ENCODE measurements at regions not wholly inside any gene's neighbourhood (a gene's known extent, or its start where the extent isn't known, plus 50 kb on each side); places are given as distances from the start of the nearest gene placed in this dataset.

DNA sequence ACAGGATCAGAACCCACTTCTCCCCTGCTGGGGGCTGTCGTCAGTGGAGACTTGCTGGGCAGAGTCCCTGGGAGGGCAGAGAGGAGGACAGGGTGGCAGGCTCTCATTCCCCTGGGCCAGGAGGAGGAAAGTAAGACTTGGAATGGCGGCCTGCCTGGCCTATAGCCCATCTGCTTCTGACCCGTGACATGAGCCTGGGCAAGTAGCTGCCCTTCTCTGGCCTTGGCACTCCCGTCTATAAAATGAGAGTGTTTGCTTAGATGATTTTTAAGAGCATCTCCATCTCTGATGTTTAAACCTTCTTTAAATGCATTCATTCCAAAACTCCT lies 173.0 kb downstream of the DDX1 start:
- no peak for TF ChIP-seq EZH2 (IDR thresholded peaks at IDR 0.05; ENCODE audit: low read length, missing control alignments)
- no peak for TF ChIP-seq CTCF (conservative IDR thresholded peaks at IDR 0.05 in 1 of 2, IDR thresholded peaks at IDR 0.05 in 1 of 2; ENCODE audit: low read depth in 1 of 2, low read length in 2 of 2)
- Histone ChIP-seq H3K79me2 (ENCODE audit: control insufficient read depth, insufficient read depth, low read length) (no peaks in the 10 kb centered on the region), H3K36me3 (ENCODE audit: control insufficient read depth, insufficient read depth, low read length) (no peaks in the 10 kb centered on the region), H2AFZ (ENCODE audit: low read length) (no peak overlapping the region), H4K20me1 (ENCODE audit: control insufficient read depth, extremely low read depth, insufficient read depth, low read length) (no peaks in the 10 kb centered on the region), H3K27me3 (ENCODE audit: control insufficient read depth, insufficient read depth, low read length) (no peaks in the 10 kb centered on the region), H3K27ac (ENCODE audit: insufficient read depth, low read length) (no peak overlapping the region), H3K4me2 (ENCODE audit: extremely low read depth, insufficient read depth, low read length) (no peak overlapping the region), H3K9ac (ENCODE audit: insufficient read depth, low read length) (no peak overlapping the region), H3K4me3 (replicated peaks in 1 of 4; ENCODE audit: control extremely low read depth in 1 of 4, insufficient read depth in 1 of 4, low read depth in 3 of 4, low read length in 4 of 4) (no peak overlapping the region), H3K4me1 (ENCODE audit: control insufficient read depth, extremely low read depth, insufficient read depth, low read length) (no peaks in the 10 kb centered on the region), H3K9me3 (ENCODE audit: control insufficient read depth, insufficient read depth, low read depth, low read length) (no peaks in the 10 kb centered on the region)
- no peak for DNase-seq (ENCODE audit: low read depth in 2 of 2)

GRCh38 chr2:15765211-15765610 lies 173.5 kb downstream of the DDX1 start:
- no peak overlapping the region for H2AFZ ChIP-seq (ENCODE audit: low read length)
- no peak overlapping the region for H3K27ac ChIP-seq (ENCODE audit: insufficient read depth, low read length)
- TF ChIP-seq CTCF (conservative IDR thresholded peaks at IDR 0.05 in 1 of 2, IDR thresholded peaks at IDR 0.05 in 1 of 2; ENCODE audit: low read depth in 1 of 2, low read length in 2 of 2) (no peak), EZH2 (IDR thresholded peaks at IDR 0.05; ENCODE audit: low read length, missing control alignments) (no peak)
- H3K36me3 ChIP-seq (ENCODE audit: control insufficient read depth, insufficient read depth, low read length), result no peaks in the 10 kb centered on the region
- no peak overlapping the region for H3K4me3 ChIP-seq (replicated peaks in 1 of 4; ENCODE audit: control extremely low read depth in 1 of 4, insufficient read depth in 1 of 4, low read depth in 3 of 4, low read length in 4 of 4)
- no peaks in the 10 kb centered on the region for H3K4me1 ChIP-seq (ENCODE audit: control insufficient read depth, extremely low read depth, insufficient read depth, low read length)
- no peaks in the 10 kb centered on the region for H3K9me3 ChIP-seq (ENCODE audit: control insufficient read depth, insufficient read depth, low read depth, low read length)
- no peaks in the 10 kb centered on the region for H4K20me1 ChIP-seq (ENCODE audit: control insufficient read depth, extremely low read depth, insufficient read depth, low read length)
- no peaks in the 10 kb centered on the region for H3K79me2 ChIP-seq (ENCODE audit: control insufficient read depth, insufficient read depth, low read length)
- no peak overlapping the region for H3K9ac ChIP-seq (ENCODE audit: insufficient read depth, low read length)
- no peaks in the 10 kb centered on the region for H3K27me3 ChIP-seq (ENCODE audit: control insufficient read depth, insufficient read depth, low read length)
- H3K4me2 ChIP-seq (ENCODE audit: extremely low read depth, insufficient read depth, low read length), result no peak overlapping the region
- DNase-seq (ENCODE audit: low read depth in 2 of 2), result no peak

GRCh38 chr2:15765686-15766302 lies 174.1 kb downstream of the DDX1 start:
- H3K79me2 ChIP-seq (ENCODE audit: control insufficient read depth, insufficient read depth, low read length), result no peaks in the 10 kb centered on the region
- no peaks in the 10 kb centered on the region for H3K36me3 ChIP-seq (ENCODE audit: control insufficient read depth, insufficient read depth, low read length)
- H3K4me1 ChIP-seq (ENCODE audit: control insufficient read depth, extremely low read depth, insufficient read depth, low read length), result no peaks in the 10 kb centered on the region
- H3K9me3 ChIP-seq (ENCODE audit: control insufficient read depth, insufficient read depth, low read depth, low read length), result no peaks in the 10 kb centered on the region
- no peaks in the 10 kb centered on the region for H4K20me1 ChIP-seq (ENCODE audit: control insufficient read depth, extremely low read depth, insufficient read depth, low read length)
- no peak overlapping the region for H3K4me2 ChIP-seq (ENCODE audit: extremely low read depth, insufficient read depth, low read length)
- no peak for DNase-seq (ENCODE audit: low read depth in 2 of 2)
- no peaks in the 10 kb centered on the region for H3K27me3 ChIP-seq (ENCODE audit: control insufficient read depth, insufficient read depth, low read length)
- no peak overlapping the region for H3K9ac ChIP-seq (ENCODE audit: insufficient read depth, low read length)
- H3K27ac ChIP-seq (ENCODE audit: insufficient read depth, low read length), result no peak overlapping the region
- no peak overlapping the region for H2AFZ ChIP-seq (ENCODE audit: low read length)
- TF ChIP-seq EZH2 (IDR thresholded peaks at IDR 0.05; ENCODE audit: low read length, missing control alignments), result no peak
- no peak for TF ChIP-seq CTCF (conservative IDR thresholded peaks at IDR 0.05 in 1 of 2, IDR thresholded peaks at IDR 0.05 in 1 of 2; ENCODE audit: low read depth in 1 of 2, low read length in 2 of 2)
- H3K4me3 ChIP-seq (replicated peaks in 1 of 4; ENCODE audit: control extremely low read depth in 1 of 4, insufficient read depth in 1 of 4, low read depth in 3 of 4, low read length in 4 of 4), result no peak overlapping the region
